OCI-LY1 (cell line): ENCODE measurements at regions not wholly inside any gene's neighbourhood (a gene's known extent, or its start where the extent isn't known, plus 50 kb on each side); places are given as distances from the start of the nearest gene placed in this dataset.

Experiments
- EZH2 ChIP-seq: fragments of 200-600 bp; sonication (generic), shearing (Covaris generic); IDR thresholded peaks from 2 replicates; pipeline ENCODE4 v1.8.0; 2017; ENCODE audit warnings: borderline replicate concordance, mixed run types, mild to moderate bottlenecking, antibody characterized with exemption, low read length, moderate library complexity, mixed read lengths
- TF ChIP-seq, protein P1 (sequence below): fragments of 200-600 bp; sonication (generic), shearing (Covaris generic); IDR thresholded peaks from 2 replicates; pipeline ENCODE4 v1.5.1; 2017; ENCODE audit warnings: mild to moderate bottlenecking, antibody characterized with exemption, low read length, moderate library complexity, mixed read lengths

DNA sequence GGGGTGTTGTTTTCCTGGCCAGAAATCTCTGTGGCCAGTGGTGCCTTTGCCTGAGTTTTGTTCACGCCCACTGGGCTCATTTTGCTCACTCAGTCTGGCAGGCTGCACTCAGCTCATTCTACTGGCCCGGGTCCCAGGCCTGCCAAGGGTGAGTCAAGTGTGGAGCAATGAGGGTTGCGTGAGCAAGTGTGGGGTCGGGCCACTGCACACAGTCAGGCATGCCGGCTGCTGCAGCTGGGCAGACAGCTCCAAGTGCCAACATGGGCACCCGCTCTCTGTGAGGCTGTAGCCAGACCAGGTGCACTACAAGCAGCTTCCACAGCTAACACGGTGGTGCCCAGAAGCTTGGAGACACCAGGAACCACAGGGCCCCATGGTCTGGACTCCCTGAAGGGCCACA is 801.1 kb upstream of the RAB6C start:
- no peak for TF ChIP-seq EZH2
- TF ChIP-seq, protein P1, sequence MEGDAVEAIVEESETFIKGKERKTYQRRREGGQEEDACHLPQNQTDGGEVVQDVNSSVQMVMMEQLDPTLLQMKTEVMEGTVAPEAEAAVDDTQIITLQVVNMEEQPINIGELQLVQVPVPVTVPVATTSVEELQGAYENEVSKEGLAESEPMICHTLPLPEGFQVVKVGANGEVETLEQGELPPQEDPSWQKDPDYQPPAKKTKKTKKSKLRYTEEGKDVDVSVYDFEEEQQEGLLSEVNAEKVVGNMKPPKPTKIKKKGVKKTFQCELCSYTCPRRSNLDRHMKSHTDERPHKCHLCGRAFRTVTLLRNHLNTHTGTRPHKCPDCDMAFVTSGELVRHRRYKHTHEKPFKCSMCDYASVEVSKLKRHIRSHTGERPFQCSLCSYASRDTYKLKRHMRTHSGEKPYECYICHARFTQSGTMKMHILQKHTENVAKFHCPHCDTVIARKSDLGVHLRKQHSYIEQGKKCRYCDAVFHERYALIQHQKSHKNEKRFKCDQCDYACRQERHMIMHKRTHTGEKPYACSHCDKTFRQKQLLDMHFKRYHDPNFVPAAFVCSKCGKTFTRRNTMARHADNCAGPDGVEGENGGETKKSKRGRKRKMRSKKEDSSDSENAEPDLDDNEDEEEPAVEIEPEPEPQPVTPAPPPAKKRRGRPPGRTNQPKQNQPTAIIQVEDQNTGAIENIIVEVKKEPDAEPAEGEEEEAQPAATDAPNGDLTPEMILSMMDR = no peak
